Hematopoietic multipotent progenitor cell treated with erythropoietin and hydrocortisone succinate and interleukin-3 and kit ligand, for 6 days (in vitro differentiated cells): ENCODE measurements at regions not wholly inside any gene's neighbourhood (a gene's known extent, or its start where the extent isn't known, plus 50 kb on each side); places are given as distances from the start of the nearest gene placed in this dataset.
"Not testable (repeated sequence)": the region's sequence is repeated elsewhere in the genome, so short reads cannot be mapped to it uniquely, and the experiment has no call there.

ENCODE experiments used
- DNase-seq: peaks from one replicate; pipeline ENCODE4 v3.0.0-alpha.2; 2015

- DNase-seq = no peak
These were observed 217.0 kb downstream of the ZFP36L2 start for GRCh38 chr2:43009448-43009847.

DNA sequence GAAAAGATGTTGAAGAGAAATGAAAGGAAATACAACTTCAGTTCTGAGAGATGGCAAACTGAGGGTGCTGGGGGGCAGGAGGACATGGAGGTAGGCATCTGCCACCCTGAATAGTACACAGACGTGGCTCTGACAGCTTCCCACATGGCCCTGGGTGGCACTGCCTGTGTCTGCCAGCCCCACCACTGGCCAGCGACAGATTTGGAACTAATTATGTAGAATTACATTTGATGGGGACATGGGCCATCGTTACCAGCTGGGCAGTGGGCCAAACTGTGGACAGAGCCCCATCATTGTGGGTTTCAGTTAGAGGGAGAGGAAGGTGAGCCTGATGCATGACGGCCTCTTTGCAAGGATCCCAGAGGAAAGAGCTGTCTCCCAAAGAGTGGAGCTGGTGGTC, 216.0 kb upstream of the HAAO start:
- DNase-seq = no peak

DNA sequence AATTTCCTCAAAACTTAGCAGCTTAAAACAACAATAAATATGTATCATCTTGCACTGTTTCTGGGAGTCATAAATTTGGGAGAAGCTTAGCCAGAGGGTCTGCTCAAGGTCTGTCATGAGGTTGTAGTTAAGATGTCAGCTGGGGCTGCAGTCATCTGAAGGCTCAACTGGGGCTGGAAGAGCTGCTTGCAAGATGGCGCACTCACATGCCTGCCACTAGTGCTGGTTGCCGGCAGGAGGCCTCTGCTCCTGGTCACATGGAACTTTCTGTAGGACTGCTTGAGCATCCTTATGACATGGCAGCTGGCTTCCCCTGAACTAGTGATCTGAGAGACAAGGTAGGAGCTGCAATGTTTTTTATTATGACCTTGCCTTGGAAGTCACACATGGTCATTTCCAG, 215.5 kb upstream of the HAAO start:
- DNase-seq = no peak

GRCh38 chr2:43006834-43007543, 214.6 kb upstream of the HAAO start:
- DNase-seq = no peak

DNA sequence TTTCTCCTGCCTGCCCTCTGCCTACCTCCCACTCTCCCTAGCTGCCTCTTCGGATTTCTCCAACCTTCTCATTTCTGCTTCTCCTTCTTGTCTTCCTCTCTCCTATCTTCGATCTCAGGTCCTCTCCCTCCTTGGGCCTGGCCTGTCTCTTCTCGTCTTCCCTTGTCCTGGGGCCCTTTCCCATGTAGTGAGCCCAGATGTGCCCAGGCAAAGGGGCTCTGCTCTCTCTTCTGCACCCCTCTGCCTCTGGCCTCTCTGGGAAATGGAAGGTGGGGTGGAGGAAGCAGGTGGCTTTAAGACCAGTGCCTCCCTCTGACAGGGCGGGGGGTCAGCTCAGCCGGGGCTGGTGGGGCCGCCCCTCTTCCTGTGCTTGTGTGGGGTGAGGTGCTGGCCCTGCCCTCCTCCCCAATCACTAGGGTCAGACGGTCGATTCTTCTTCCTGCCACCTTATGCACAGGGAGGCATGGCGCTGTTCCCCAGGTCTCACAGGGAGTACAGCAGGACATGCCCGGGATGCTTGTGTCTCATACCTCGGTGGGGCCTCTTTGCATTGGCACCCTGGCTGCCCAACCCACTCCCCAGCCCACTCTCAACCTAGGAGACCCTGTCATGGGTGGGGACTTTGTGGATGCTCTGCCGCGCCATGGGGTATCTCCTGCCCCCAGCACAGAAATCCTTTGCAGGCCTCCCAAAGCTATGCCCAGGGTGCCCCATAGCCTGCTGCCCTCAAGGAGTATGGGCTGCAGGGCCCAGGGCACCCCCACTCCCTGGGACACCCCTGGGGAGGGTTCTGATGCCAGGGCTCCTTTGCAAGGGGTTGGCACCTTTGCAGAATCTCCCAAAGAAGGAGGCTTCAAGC, 213.8 kb upstream of the HAAO start:
- DNase-seq = peak; percentile 52

DNA sequence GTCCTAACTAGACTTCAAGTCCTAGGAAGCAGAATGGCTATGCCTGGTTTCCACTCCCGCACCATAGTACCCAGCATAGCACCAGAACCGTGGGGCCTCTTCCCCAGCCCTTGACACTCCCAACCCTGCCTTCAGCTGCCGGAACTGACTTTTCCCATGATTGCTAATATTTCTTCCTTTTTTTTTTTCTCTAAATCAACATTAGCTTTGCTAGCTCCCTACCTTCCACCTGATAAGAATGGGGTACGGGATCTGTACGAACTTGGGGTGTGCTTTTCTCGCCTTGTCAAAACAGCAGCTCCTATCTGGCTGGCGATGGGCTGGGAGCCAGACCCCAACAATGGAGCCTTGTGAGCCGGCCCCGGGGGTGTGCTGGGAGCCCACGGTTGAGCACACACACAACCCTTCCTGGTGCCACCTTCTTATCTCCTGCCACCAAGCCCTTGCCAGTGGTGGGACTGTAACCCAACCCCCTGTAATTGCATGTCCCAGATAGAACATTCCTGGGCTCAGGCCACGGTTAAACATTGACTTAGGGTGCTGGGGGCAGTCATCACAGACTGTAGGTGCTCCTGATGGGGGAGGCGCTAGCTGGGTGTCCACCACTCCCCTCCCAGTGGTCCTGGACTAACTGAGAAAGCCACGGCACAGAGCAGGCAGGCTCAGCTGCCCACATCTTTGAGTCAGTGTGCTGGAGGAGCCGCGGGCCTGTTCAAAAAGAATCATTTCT, 213.0 kb upstream of the HAAO start:
- peak; percentile 97 for DNase-seq

- DNase-seq = no peak
These were observed 212.5 kb upstream of the HAAO start for GRCh38 chr2:43004879-43005244.

DNA sequence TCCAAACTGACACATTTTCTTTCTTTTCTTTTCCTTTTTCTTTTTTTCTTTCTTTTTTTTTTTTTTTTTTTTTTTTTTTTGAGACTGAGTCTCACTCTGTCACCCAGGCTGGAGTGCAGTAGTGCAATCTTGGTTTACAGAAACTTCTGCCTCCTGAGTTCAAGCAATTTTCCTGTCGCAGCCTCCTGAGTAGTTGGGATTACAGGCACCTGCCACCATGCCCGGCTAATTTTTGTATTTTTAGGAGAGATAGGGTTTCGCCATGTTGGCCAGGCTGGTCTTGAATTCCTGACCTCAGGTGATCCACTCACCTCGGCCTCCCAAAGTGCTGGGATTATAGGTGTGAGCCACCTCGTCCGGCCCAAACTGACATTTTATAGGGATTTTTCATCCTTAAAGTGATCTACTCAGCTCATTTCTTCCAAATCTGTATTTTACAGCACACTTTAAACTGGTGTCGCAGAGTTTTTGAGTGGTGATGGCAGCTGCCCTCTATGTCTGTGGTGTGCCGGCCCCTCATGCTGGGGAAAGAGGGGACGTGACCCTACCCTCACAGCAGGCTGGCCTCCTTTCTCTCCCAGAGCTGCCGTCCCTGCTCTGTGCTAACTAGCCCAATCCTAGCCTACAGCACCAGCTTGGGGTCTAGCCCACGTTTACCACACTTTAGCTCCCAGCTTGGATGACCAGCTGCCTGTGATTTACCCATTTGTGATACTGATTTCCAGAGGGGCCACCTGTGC, 211.9 kb upstream of the HAAO start:
- DNase-seq = not testable (repeated sequence)

GRCh38 chr2:43003702-43004101, 211.3 kb upstream of the HAAO start:
- DNase-seq = no peak

GRCh38 chr2:43001787-43002468, 209.5 kb upstream of the HAAO start:
- no peak for DNase-seq

GRCh38 chr2:43001055-43001378, 208.6 kb upstream of the HAAO start:
- DNase-seq = no peak

GRCh38 chr2:43000242-43001054, 208.1 kb upstream of the HAAO start:
- DNase-seq = no peak

GRCh38 chr2:42999856-43000241, 207.5 kb upstream of the HAAO start:
- peak; percentile 63 for DNase-seq

DNA sequence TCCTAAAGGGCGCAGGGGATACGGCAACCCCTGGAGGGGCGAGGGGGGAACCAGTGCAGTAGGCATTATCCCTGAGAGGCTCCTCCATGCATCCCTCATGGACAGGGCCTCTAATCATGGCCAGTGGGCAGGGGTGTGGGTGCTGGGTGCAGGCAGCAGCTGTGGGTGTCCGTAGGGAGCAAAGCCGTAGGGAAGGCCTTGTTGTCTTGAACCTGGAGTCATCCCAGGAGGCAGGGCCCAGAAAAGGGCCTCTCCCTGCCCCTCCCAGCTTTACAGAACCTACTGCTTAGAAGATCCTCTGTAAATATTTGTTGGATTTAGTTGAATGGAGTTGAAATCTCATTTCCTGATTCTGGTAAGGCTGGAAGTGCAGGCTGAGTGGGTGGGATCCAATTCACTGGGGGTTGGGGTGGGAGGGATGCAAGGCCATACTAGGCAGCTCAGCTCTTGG, 207.0 kb upstream of the HAAO start:
- no peak for DNase-seq

DNA sequence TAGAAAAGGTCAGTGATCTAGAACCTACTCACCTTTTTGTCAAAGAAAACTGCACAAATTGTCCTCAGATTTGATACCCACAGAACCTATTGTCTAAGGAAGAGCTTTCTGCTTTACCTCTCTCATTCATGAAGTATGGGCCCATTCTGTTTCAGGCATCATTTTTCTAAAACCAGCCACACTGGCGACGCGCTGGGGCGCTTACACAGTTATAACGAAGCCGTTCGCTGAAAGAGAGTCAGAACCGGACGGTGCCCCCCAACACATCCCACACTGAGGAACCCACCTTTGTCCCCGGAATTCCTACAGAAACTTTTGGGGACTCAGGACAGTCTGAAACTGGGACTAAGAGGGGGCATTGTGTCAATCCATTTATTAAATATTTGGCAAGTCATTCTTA, 206.3 kb upstream of the HAAO start:
- no peak for DNase-seq

GRCh38 chr2:42996528-42996927, 204.1 kb upstream of the HAAO start:
- DNase-seq = no peak

DNA sequence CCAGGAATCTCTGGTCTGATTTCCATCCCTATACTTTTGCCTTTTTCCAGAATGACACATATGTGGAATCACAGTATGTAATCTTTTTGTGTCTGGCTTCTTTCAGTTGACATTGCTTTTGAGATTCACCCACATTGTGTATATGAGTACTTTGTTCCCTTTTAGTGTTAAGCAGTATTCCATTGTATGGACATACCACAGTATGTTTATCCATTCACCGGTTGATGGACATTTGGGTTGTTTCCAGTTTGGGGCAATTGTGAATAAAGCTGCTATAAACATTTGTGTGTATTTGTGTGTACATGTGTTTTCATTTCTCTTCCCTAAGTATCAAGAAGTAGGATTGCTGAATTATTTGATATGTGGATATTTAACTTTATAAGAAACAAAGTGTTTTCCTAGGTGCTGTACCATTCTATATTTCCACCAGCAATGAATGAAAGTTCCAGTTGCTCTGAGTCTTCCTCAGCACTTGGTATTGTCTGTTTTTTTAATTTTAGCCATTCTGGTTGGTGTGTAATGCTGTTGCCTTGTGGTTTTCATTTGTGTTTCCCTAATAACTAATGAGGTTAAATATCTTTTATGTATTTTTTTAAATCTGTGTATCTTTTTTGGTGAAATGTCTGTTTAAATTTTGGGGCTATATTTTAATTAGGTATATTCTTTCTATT, 203.5 kb upstream of the HAAO start:
- DNase-seq = no peak

DNA sequence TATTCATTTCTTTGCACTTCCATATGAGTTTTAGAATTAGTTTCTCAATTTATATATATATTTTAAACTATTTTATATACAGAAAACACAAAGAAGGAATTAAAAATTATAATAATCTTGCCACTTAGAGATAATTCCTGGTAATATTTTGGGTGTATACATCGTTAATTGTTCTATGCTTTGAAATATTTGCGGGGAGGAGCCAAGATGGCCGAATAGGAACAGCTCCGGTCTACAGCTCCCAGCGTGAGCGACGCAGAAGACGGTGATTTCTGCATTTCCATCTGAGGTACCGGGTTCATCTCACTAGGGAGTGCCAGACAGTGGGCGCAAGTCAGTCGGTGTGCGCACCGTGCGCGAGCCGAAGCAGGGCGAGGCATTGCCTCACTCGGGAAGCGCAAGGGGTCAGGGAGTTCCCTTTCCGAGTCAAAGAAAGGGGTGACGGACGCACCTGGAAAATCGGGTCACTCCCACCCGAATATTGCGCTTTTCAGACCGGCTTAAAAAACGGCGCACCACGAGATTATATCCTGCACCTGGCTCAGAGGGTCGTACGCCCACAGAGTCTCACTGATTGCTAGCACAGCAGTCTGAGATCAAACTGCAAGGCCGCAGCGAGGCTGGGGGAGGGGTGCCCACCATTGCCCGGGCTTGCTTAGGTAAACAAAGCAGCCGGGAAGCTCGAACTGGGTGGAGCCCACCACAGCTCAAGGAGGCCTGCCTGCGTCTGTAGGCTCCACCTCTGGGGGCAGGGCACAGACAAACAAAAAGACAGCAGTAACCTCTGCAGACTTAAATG, 197.1 kb upstream of the HAAO start:
- not testable (repeated sequence) for DNase-seq

DNA sequence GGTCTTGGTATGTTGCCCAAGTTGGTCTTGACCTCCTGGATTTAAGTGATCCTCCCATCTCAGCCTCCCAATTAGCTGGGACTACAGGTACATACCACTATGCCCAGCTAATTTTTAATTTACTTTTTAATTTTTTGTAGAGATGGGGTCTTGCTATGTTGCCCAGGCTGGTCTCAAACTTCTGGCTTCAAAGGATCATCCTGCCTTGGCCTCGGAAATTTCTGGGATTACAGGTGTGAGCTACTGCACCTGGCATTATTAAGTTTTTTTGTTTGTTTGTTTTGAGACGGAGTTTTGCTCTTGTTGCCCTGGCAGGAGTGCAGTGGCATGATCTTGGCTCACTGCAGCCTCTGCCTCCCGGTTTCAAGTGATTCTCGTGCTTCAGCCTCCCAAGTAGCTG, 195.7 kb upstream of the HAAO start:
- not testable (repeated sequence) for DNase-seq
